ENCODE measurements at regions not wholly inside any gene's neighbourhood (a gene's known extent, or its start where the extent isn't known, plus 50 kb on each side); places are given as distances from the start of the nearest gene placed in this dataset.
"Not testable (repeated sequence)": the region's sequence is repeated elsewhere in the genome, so short reads cannot be mapped to it uniquely, and the experiment has no call there.

DNA sequence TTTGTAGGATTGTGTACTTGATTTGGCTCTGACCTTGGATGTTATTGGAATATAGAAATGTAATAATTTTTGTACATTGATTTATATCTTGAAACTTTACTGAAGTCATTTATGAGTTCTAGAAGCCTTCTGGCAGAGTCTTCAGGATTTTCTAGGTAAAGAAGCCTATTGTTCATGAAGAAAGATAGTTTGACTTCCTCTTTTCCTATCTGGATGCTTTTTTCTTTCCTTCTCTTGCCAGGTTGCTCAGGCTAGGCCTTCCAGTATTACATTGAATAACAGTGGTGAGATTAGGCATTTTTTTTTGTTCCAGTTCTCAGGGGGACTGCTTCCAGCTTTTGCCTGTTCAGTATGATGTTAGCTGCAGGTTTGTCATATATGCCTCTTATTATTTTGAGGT lies 191.1 kb downstream of the NAA11 start:
- TF ChIP-seq, protein P1, sequence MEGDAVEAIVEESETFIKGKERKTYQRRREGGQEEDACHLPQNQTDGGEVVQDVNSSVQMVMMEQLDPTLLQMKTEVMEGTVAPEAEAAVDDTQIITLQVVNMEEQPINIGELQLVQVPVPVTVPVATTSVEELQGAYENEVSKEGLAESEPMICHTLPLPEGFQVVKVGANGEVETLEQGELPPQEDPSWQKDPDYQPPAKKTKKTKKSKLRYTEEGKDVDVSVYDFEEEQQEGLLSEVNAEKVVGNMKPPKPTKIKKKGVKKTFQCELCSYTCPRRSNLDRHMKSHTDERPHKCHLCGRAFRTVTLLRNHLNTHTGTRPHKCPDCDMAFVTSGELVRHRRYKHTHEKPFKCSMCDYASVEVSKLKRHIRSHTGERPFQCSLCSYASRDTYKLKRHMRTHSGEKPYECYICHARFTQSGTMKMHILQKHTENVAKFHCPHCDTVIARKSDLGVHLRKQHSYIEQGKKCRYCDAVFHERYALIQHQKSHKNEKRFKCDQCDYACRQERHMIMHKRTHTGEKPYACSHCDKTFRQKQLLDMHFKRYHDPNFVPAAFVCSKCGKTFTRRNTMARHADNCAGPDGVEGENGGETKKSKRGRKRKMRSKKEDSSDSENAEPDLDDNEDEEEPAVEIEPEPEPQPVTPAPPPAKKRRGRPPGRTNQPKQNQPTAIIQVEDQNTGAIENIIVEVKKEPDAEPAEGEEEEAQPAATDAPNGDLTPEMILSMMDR (conservative IDR thresholded peaks at IDR 0.05; ENCODE audit: low read depth, low read length): no peak
- Histone ChIP-seq H3K36me3 (ENCODE audit: insufficient read depth) (no peaks in the 10 kb centered on the region), H3K27me3 (ENCODE audit: insufficient read depth, low read depth) (no peaks in the 10 kb centered on the region), H3K4me2 (no peak overlapping the region), H4K20me1 (ENCODE audit: insufficient read depth) (no peaks in the 10 kb centered on the region), H3K9ac (no peak overlapping the region), H3K4me3 (IDR thresholded peaks at IDR 0.05; ENCODE audit: insufficient read depth, low read depth, low read length) (no peak overlapping the region), H2AFZ (ENCODE audit: low read depth) (no peak overlapping the region), H3K79me2 (ENCODE audit: insufficient read depth, low read depth) (no peaks in the 10 kb centered on the region), H3K4me1 (ENCODE audit: low read depth, poor library complexity, severe bottlenecking) (no peaks in the 10 kb centered on the region), H3K27ac (no peak overlapping the region)

DNA sequence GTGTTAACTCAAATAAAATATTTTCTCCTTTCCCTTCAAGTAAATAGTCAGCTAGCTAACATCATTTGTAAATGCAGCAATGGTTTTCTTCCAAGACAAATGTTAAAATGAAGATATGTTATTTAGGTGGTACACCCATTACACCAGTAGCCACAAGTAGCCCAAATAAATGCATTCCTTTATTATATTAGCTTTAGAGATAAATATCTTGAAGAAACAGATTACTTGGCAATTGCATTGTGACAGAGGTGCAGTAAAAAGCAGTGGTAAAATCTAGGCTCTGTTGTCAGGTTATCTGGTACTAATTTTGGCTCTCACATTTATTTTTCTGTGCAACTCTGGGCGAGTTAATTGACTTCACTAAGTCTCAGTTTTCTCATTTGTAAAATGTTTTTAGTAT lies 193.0 kb downstream of the NAA11 start:
- H3K27ac ChIP-seq: no peak overlapping the region
- H3K4me1 ChIP-seq (ENCODE audit: low read depth, poor library complexity, severe bottlenecking): no peaks in the 10 kb centered on the region
- no peaks in the 10 kb centered on the region for H3K36me3 ChIP-seq (ENCODE audit: insufficient read depth)
- H3K79me2 ChIP-seq (ENCODE audit: insufficient read depth, low read depth): no peaks in the 10 kb centered on the region
- H3K4me3 ChIP-seq (IDR thresholded peaks at IDR 0.05; ENCODE audit: insufficient read depth, low read depth, low read length): no peak overlapping the region
- TF ChIP-seq, protein P1 (conservative IDR thresholded peaks at IDR 0.05; ENCODE audit: low read depth, low read length): no peak
- no peak overlapping the region for H2AFZ ChIP-seq (ENCODE audit: low read depth)
- H3K27me3 ChIP-seq (ENCODE audit: insufficient read depth, low read depth): no peaks in the 10 kb centered on the region
- no peak overlapping the region for H3K9ac ChIP-seq
- no peaks in the 10 kb centered on the region for H4K20me1 ChIP-seq (ENCODE audit: insufficient read depth)
- no peak overlapping the region for H3K4me2 ChIP-seq

DNA sequence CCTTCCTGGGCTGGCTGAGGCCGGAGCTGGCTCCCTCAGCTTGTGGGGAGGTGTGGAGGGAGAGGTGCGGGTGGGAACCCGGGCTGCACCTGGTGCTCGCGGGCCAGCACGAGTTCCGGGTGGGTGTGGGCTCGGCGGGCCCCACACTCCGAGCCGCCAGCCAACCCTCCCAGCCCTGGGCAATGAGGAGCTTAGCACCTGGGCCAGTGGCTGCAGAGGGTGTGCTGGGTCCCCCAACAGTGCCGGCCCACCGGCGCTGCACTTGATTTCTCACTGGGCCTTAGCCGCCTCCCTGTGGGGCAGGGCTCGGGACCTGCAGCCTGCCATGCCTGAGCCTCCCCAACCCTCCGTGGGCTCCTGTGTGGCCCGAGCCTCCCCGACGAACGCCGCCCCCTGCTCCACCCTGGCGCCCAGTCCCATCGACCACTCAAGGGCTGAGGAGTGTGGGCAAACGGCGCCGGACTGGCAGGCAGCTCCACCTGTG lies 182.7 kb upstream of the PAQR3 start:
- H4K20me1 ChIP-seq (ENCODE audit: insufficient read depth): no peaks in the 10 kb centered on the region
- H3K36me3 ChIP-seq (ENCODE audit: insufficient read depth): no peaks in the 10 kb centered on the region
- H3K4me2 ChIP-seq: no peak overlapping the region
- no peak overlapping the region for H3K4me3 ChIP-seq (IDR thresholded peaks at IDR 0.05; ENCODE audit: insufficient read depth, low read depth, low read length)
- TF ChIP-seq, protein P1 (conservative IDR thresholded peaks at IDR 0.05; ENCODE audit: low read depth, low read length): no peak
- H3K4me1 ChIP-seq (ENCODE audit: low read depth, poor library complexity, severe bottlenecking): no peaks in the 10 kb centered on the region
- H3K27me3 ChIP-seq (ENCODE audit: insufficient read depth, low read depth): no peaks in the 10 kb centered on the region
- H3K79me2 ChIP-seq (ENCODE audit: insufficient read depth, low read depth): no peaks in the 10 kb centered on the region
- H2AFZ ChIP-seq (ENCODE audit: low read depth): no peak overlapping the region
- H3K9ac ChIP-seq: no peak overlapping the region
- H3K27ac ChIP-seq: no peak overlapping the region

DNA sequence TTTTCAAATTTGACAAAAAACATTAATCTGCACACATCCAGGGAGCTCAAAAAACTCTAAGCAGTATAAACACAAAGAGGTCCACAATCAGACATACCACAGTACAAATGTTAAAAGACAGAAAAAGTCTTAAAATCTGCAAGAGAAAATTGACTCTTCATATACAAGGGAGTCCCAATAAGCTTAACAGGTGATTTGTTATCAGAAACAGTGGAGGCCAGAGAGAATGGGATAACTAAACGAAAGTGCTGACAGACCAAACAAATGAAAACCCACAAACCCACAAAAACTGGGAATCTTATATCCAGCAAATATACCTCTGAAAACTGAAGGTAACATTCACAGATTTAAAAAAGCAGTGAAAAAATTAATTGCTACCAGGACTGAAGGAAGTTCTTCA lies 182.0 kb upstream of the PAQR3 start:
- no peak overlapping the region for H2AFZ ChIP-seq (ENCODE audit: low read depth)
- no peaks in the 10 kb centered on the region for H4K20me1 ChIP-seq (ENCODE audit: insufficient read depth)
- TF ChIP-seq, protein P1 (conservative IDR thresholded peaks at IDR 0.05; ENCODE audit: low read depth, low read length): no peak
- H3K27ac ChIP-seq: no peak overlapping the region
- H3K9ac ChIP-seq: no peak overlapping the region
- H3K4me2 ChIP-seq: no peak overlapping the region
- no peaks in the 10 kb centered on the region for H3K79me2 ChIP-seq (ENCODE audit: insufficient read depth, low read depth)
- no peak overlapping the region for H3K4me3 ChIP-seq (IDR thresholded peaks at IDR 0.05; ENCODE audit: insufficient read depth, low read depth, low read length)
- no peaks in the 10 kb centered on the region for H3K36me3 ChIP-seq (ENCODE audit: insufficient read depth)
- no peaks in the 10 kb centered on the region for H3K4me1 ChIP-seq (ENCODE audit: low read depth, poor library complexity, severe bottlenecking)
- H3K27me3 ChIP-seq (ENCODE audit: insufficient read depth, low read depth): no peaks in the 10 kb centered on the region

DNA sequence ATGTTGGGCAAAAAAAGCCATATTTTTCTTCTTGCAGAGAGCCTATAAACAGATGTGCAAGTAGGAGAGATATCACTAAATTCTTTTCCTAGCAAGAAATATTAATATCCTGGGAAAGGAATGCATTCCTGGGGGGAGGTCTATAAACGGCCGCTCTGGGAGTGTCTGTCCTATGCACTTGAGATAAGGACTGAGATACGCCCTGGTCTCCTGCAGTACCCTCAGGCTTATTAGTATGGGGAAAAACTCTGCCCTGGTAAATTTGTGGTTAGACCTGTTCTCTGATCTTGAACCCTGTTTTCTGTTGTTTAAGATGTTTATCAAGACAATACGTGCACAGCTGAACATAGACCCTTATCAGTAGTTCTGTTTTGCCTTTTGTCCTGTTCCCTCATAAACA lies 177.8 kb upstream of the PAQR3 start:
- H4K20me1 ChIP-seq (ENCODE audit: insufficient read depth); H3K4me1 ChIP-seq (ENCODE audit: low read depth, poor library complexity, severe bottlenecking); H3K9ac ChIP-seq; H3K36me3 ChIP-seq (ENCODE audit: insufficient read depth); H3K27me3 ChIP-seq (ENCODE audit: insufficient read depth, low read depth); H3K4me3 ChIP-seq (IDR thresholded peaks at IDR 0.05; ENCODE audit: insufficient read depth, low read depth, low read length); H3K79me2 ChIP-seq (ENCODE audit: insufficient read depth, low read depth); H2AFZ ChIP-seq (ENCODE audit: low read depth); H3K4me2 ChIP-seq; H3K27ac ChIP-seq: not testable (repeated sequence)
